ENCODE measurements at regions not wholly inside any gene's neighbourhood (a gene's known extent, or its start where the extent isn't known, plus 50 kb on each side); places are given as distances from the start of the nearest gene placed in this dataset.

- DNase-seq (ENCODE audit: low spot score): no peak
These were observed 68.4 kb upstream of the NLK start for GRCh38 chr17:27974045-27974436.

GRCh38 chr17:27974531-27975145 is 67.8 kb upstream of the NLK start:
- DNase-seq (ENCODE audit: low spot score): no peak

DNA sequence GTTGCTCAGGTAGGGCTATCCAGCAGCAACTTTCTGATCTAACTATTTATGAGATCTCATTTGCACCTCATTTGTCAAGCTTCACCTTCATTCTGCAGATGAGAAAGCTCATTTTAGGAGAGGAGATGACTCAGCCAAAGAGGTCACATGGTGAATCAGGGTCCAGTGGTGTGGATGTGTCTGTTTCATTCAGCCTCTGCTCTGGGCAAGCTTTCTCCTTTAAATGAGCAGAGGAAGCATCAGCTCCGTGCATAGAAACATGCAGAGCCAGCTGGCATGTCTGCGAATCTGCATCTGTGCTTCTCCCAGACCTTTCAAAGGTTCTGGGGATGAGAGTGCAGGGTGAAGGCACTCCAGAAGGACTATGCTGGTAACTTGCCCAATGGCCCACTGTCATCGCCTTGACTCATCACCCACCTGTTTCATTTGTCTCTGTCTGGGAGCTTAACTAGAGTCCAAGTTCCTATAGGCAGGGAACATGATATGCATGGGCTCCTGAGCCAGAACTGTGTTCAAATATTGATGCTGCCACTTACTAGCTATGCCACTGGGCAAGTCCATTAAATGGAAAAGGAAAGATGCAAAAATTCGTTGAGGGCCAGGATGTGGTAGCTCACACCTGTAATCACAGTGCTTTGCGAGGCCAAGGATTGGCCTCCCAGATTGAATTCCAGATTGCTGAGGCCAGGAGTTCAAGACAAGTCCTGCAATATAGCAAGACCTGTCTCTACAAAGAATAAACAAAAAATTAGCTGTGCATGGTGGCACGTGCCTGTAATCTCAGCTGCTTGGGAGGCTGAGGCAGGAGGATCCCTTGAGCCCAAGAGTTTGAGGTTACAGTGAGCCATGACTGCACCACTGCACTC is 67.1 kb upstream of the NLK start:
- DNase-seq (ENCODE audit: low spot score): no peak

DNA sequence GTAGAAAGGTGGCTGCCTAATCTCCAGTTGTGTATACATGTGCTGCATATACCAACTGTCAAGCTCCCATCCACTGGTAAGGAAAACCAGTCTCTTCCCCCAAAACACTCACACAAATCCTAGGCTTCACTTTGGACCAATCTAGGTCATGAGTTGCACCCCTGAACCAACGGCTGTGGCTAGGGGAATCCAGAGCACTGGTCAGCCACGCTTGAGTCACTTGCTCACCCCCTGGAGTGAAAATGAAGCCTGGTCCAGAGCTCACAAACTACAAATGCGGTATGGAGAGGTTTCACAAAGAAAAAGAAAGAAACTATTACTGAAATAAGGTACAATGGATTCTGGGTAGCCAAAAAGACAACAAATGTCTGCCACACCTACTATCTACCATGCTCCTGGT is 66.1 kb upstream of the NLK start:
- no peak for DNase-seq (ENCODE audit: low spot score)

DNA sequence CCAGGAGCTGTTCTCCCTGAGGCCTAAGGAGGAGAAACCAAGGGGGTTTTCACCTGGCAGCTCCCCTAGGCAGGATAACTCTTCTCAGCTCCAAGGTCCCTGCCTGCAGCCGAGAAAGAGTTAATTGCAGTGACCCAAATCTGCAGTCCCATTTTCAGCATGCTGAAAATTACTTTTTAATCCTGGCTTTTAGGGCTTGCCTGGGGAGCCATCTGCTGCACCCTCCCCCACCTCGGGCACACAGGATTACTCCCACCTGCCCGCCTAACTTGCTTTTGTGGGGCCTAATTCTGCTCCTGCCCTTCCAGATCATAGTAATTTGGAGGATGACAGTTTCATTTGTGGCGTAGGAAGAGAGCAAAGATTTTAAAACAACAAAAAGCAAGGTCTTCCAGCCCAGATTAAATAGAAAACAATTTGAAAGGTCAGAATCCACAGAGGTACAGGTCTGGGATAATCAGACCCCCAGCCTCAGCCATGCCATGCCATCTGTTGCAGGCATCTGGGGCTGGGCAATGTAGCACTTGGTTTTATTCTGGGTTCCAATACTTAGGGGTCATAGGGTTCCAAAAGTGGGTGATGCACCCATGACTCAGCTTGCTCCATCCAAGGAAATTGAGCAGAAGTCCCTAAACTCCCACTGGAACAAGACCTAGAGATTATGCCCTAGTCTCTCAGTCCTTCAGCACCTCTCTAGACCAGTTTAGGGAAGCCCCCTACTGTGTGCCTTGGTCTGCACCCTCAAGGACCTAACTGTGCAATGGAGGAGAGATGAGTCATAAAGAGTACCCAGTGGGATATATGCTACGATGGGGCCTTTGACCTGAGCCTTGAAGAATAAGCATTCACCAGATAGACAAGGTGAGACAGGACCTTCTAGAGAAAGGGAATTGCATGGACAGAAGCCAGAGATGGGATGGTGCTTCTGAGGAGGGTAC is 64.5 kb upstream of the NLK start:
- no peak for DNase-seq (ENCODE audit: low spot score)

DNA sequence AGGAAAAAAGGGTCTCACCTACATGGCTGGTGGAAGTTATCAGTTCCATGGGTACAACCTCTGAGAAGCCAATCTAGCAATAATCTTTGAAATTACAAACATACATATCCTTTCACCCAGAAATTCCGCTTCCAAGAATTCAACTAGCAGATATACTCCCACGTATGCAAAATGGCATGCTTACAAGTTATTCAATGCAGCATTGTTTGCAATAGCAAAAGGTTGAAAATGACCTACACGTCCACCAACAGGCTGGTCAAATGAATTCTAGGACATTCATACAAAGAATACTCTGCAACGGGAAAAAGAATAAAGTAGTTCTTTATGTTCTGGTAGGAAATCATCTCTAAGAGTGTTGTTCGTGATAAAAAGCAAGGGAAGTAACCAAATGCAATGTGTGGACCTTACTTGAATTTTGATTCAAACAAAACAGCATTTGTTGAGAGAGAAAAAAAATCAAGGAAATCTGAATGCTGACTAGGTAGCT is 63.7 kb upstream of the NLK start:
- DNase-seq (ENCODE audit: low spot score): no peak

DNA sequence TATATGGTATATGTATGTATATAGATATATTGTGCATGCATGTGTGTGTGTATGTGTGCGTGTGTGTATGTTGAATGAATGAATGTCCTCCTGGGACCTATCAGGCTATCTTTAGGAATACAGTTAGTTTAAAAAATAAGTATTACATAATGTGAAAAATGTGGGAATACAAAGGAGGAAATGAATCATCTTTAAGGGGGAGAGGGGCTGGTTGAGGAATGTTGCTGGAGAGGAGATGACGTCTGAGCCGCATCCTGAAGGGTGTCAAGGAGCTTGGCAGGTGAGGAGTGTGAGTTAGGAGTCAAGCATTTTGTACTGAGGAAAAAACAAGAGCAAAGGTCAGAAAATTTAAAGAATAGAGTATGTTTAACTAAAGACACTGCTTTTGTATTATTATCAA is 62.4 kb upstream of the NLK start:
- no peak for DNase-seq (ENCODE audit: low spot score)

- no peak for DNase-seq (ENCODE audit: low spot score)
These were observed 60.5 kb upstream of the NLK start for GRCh38 chr17:27981978-27982377.

DNA sequence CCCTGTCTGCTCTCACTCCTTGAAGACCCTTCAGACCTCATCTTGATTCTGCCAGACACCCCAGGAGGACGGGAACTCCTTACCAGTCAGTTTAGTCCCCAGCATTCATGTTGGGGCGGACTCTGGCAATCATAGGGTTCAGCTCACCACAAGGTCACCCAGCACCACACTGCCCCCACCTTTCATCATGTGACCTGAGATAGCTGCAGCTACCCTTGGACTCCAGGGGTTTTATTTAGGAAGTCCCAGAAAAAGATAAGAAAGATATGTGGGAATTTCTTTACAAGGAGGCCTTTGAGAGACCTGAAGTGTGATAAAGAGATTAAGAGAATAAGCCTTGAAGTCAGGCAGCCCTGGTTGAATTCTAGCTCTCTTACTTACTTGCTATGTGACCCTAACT is 59.8 kb upstream of the NLK start:
- DNase-seq (ENCODE audit: low spot score): no peak

DNA sequence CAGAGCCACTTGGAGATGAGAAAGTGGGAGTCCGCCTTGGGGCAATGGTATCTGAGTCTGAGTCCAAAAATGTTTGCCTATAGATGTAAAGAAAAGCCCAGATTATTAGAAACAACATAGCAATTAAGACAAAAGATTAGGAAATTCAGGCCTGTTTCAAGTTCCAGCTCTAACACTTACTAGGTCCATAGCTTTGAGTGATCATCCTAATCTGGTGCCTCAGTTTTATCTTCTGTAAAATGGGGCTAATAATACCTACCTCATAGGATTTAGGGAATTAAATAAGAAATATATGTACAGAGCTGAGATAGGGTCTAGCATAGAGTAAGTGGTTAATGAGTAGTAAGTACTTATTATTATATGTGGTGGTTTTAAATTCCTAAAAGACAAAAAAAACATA is 58.6 kb upstream of the NLK start:
- DNase-seq (ENCODE audit: low spot score): no peak

- no peak for DNase-seq (ENCODE audit: low spot score)
These were observed 58.1 kb upstream of the NLK start for GRCh38 chr17:27984404-27984803.

- DNase-seq (ENCODE audit: low spot score): no peak
These were observed 57.7 kb upstream of the NLK start for GRCh38 chr17:27984816-27985215.

DNA sequence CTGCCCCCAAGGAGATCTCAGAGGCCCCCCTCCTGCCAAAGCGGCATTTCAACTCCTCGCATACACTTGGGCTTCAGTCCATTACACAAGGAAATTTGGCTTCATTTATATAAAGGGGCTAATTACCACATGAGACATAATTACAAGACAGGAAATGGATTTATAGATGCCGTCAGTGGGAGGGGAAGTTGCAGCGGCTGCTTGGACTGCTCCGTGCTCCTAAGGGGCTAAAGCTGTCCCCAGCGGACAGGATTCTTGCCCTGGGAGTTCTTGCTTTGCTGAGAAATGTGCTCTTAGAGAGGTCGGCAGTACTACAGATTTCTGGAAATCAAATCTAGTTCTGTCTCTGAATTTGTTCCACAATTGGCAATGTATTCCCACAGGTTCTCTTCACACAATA is 57.2 kb upstream of the NLK start:
- no peak for DNase-seq (ENCODE audit: low spot score)

DNA sequence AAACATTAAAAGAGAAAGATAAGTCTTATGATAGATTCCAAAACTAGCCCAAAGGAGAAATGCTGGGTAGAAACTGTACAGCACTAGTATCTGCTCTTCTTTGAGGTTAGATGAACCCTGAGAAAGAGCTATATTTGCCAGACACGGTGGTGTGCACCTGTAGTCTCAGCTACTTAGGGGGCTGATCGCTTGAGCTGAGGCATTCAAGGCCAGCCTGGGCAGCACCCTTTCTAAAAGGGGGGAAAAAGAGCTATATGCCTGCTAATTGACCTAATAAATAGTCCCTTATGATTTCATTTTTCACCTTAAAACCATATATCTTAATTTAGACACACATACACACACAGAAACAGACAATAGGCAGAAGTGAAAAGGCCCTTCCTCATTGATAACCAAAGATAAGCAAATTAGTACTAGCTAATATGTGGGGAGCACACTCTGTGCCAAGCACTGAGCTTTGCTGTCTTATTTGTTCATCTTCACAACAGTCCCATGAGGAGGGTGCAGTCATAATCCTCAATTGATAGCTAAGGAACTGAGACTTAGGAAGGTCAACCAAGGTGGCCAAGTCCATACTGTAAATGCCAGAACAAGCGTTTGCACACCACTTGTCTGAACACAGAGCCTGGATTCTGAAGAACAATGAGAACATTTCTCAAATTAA is 56.6 kb upstream of the NLK start:
- DNase-seq (ENCODE audit: low spot score): no peak

- no peak for DNase-seq (ENCODE audit: low spot score)
These were observed 55.4 kb upstream of the NLK start for GRCh38 chr17:27986805-27987684.

DNA sequence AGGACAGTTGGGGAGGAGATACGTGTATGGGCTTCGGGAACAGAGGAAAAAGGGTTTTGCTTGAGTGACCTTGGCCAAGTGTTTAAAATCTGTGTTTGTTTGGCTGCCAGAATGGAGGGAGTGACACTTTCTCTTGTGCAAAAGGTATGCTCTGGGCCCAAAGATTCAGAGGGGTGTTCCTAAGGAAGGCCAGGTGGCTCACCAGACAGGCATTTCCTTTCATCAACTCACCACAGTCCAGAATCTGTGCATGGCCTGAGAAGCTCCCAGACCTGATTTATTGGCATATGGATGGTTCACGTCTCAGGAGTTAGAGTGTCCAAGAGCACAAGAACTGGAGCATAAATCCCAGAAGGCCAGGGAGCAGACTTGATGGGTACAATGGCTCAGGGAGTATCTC is 53.4 kb upstream of the NLK start:
- DNase-seq (ENCODE audit: low spot score): no peak

DNA sequence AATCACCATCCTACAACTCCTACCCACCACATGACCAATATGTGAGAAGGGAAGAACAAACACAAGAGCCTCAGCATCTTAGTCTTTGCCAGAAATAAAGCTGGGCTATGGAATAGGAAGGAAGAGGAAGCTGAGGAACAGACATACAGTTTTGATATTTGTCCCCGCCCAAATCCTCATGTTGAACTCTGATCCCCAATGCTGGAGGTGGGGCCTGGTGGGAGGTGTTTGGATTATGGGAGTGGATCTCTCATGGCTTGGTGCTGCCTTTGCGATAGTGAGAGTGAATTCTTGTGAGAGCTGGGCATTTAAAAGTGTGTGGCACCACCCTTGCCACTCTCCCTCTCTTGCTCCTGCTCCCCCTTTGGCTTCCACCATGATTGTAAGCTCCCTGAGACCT is 52.4 kb upstream of the NLK start:
- DNase-seq (ENCODE audit: low spot score): no peak

DNA sequence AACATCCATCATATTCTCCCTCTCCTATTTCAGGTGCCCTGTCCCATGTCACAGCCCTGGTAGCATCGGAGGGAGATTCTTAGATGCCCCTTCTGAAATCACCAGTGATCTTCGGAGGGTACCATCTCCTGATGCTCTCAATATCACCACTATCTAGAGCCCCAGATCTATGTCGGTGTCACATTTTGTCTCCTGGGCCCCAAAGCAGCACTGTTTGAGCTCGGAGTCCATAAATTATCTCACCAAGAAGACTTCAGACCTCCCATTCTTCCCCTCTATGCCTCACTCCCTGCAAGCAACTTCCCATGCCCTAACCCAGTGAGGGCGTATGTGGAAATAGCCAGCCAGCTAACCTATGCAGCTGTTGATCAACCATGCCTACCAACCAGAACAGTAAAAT is 51.5 kb upstream of the NLK start:
- no peak for DNase-seq (ENCODE audit: low spot score)

DNA sequence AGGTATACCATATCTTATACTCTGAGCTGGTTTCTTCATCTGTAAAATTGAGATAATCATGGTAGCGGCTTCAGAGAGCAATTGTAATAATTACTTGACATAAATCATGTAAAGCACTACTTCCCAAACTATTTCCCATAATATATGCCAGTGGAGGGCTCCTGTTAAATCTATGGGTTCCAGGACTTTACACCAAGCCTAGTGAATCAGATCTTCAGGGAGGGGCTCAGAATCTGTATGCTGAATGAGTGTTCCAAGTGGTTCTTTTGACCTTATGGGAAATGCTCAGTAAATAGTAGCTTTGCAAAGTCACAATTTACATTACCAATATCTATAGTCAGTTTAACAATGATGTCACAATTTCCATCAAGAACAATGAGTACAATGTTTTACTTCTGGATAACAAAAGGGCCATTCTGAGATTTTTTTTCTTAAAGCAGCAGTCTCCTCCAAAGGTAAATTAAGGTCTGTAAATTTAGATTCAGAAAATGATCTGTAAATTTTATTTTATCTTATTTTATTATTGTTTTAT is 50.9 kb upstream of the NLK start:
- DNase-seq (ENCODE audit: low spot score): no peak

Data from iPS-NIHi11 (cell line).